RCC 7860 (cell line): ENCODE measurements at regions not wholly inside any gene's neighbourhood (a gene's known extent, or its start where the extent isn't known, plus 50 kb on each side); places are given as distances from the start of the nearest gene placed in this dataset.

Experiments used
- DNase-seq: peaks from one replicate; pipeline ENCODE4 v3.0.0-alpha.2; 2015; ENCODE audit warnings: low spot score
- FAIRE-seq: peaks from 2 replicates; lab custom pipeline; 2012; peaks lifted over from hg19 to GRCh38; lab: Jason Lieb, UNC

GRCh38 chr12:125408718-125409117, 343.5 kb downstream of the AACS start:
- DNase-seq: no peak
- no peak for FAIRE-seq

- DNase-seq (no peak), FAIRE-seq (no peak)
Observed at GRCh38 chr12:125412506-125412905, 347.3 kb downstream of the AACS start.

- FAIRE-seq: no peak
- DNase-seq: no peak
Observed at GRCh38 chr12:125417446-125417845, 352.2 kb downstream of the AACS start.

GRCh38 chr12:125418902-125419564, 353.8 kb downstream of the AACS start:
- FAIRE-seq: no peak
- no peak for DNase-seq

- FAIRE-seq: no peak
- DNase-seq: no peak
Observed at GRCh38 chr12:125424909-125425308, 359.7 kb downstream of the AACS start.

GRCh38 chr12:125431516-125431915, 366.3 kb downstream of the AACS start:
- FAIRE-seq (no peak), DNase-seq (no peak)

GRCh38 chr12:125434131-125434530, 368.9 kb downstream of the AACS start:
- DNase-seq (no peak), FAIRE-seq (no peak)

- FAIRE-seq (no peak), DNase-seq (no peak)
Observed at GRCh38 chr12:125434936-125435443, 369.8 kb downstream of the AACS start.

- no peak for DNase-seq
- FAIRE-seq: no peak
Observed at GRCh38 chr12:125435871-125436270, 370.6 kb downstream of the AACS start.

- no peak for FAIRE-seq
Observed at GRCh38 chr12:125436686-125437085, 371.5 kb downstream of the AACS start.

GRCh38 chr12:125440399-125440798, 375.2 kb downstream of the AACS start:
- FAIRE-seq (no peak), DNase-seq (no peak)

More at GRCh38 chr12:125436686-125437085, 371.5 kb downstream of the AACS start:
- DNase-seq: no peak

- DNase-seq (no peak), FAIRE-seq (no peak)
Observed at GRCh38 chr12:125443341-125443740, 378.1 kb downstream of the AACS start.

- DNase-seq (no peak), FAIRE-seq (no peak)
Observed at GRCh38 chr12:125451408-125451807, 386.2 kb downstream of the AACS start.

GRCh38 chr12:125453751-125454150, 388.5 kb downstream of the AACS start:
- DNase-seq (no peak), FAIRE-seq (no peak)

GRCh38 chr12:125454291-125454690, 389.1 kb downstream of the AACS start:
- FAIRE-seq: no peak
- DNase-seq: no peak

GRCh38 chr12:125454786-125455480, 389.7 kb downstream of the AACS start:
- no peak for FAIRE-seq

GRCh38 chr12:125455556-125455955, 390.3 kb downstream of the AACS start:
- DNase-seq (no peak), FAIRE-seq (no peak)

More at GRCh38 chr12:125454786-125455480, 389.7 kb downstream of the AACS start:
- DNase-seq: no peak

- no peak for FAIRE-seq
- DNase-seq: no peak
Observed at GRCh38 chr12:125458552-125459268, 393.5 kb downstream of the AACS start.

- DNase-seq: no peak
Observed at GRCh38 chr12:125461831-125462230, 396.6 kb downstream of the AACS start.

GRCh38 chr12:125463386-125463785, 398.2 kb downstream of the AACS start:
- no peak for FAIRE-seq
- no peak for DNase-seq

More at GRCh38 chr12:125461831-125462230, 396.6 kb downstream of the AACS start:
- FAIRE-seq: no peak

GRCh38 chr12:125467363-125467762, 402.1 kb downstream of the AACS start:
- FAIRE-seq (no peak), DNase-seq (no peak)

- DNase-seq (no peak), FAIRE-seq (no peak)
Observed at GRCh38 chr12:125469683-125470082, 404.4 kb downstream of the AACS start.
